HEK293 (cell line): ENCODE measurements at regions not wholly inside any gene's neighbourhood (a gene's known extent, or its start where the extent isn't known, plus 50 kb on each side); places are given as distances from the start of the nearest gene placed in this dataset.

ENCODE experiments used
- CTCF ChIA-PET: fragments of 350-600 bp; formaldehyde crosslinking; extraction: SDS; loops from one replicate; lab custom pipeline; 2021; ENCODE audit warnings: antibody characterized with exemption; lab: Yijun Ruan, JAX
- POLR2A ChIA-PET: fragments of 300-600 bp; formaldehyde crosslinking; extraction: SDS; loops from one replicate; lab custom pipeline; 2020; ENCODE audit warnings: antibody characterized with exemption, inconsistent platforms; lab: Yijun Ruan, JAX
- H3K27ac ChIP-seq: fragments of 200-500 bp; sonication (Bioruptor generic); 2 replicates; pipeline ENCODE4 v1.5.1; 2014; ENCODE audit warnings: low read depth, low read length, control low read depth, inconsistent platforms; ENCODE audit errors: extremely low read depth
- H3K36me3 ChIP-seq, 2 experiments: fragments of 200-500 bp in 1 of 2; sonication (Bioruptor generic) in 1 of 2; 1 replicate in 1 of 2; 2 replicates in 1 of 2; pipeline ENCODE4 v1.5.1; 2014 to 2017; ENCODE audit warnings: inconsistent platforms in 2 of 2, low read length in 2 of 2; ENCODE audit not compliant: control insufficient read depth in 2 of 2, insufficient read depth in 1 of 2
- H3K4me1 ChIP-seq: fragments of 200-500 bp; sonication (Bioruptor generic); 2 replicates; pipeline ENCODE4 v1.5.1; 2014; ENCODE audit warnings: mild to moderate bottlenecking, low read length, inconsistent platforms; ENCODE audit not compliant: control insufficient read depth, insufficient read depth
- H3K4me3 ChIP-seq: 2 replicates; pipeline ENCODE4 v1.5.1; 2011; ENCODE audit warnings: low read depth, mild to moderate bottlenecking, control low read depth, low read length, moderate library complexity
- H3K9me3 ChIP-seq: fragments of 200-500 bp; sonication (Bioruptor generic); 2 replicates; pipeline ENCODE4 v1.5.1; 2014; ENCODE audit warnings: low read depth, low read length, inconsistent platforms; ENCODE audit not compliant: control insufficient read depth, insufficient read depth
- BCL6B ChIP-seq: fragments of 450-650 bp; formaldehyde crosslinking; IDR thresholded peaks from 2 replicates; pipeline ENCODE4 v1.5.1; 2017; ENCODE audit warnings: missing biosample characterization, missing genetic modification characterization
- EGR2 ChIP-seq: fragments of 450-650 bp; formaldehyde crosslinking; IDR thresholded peaks from 2 replicates; pipeline ENCODE4 v1.5.1; 2016; ENCODE audit warnings: low read depth, missing biosample characterization, missing genetic modification characterization
- KLF9 ChIP-seq: fragments of 450-650 bp; formaldehyde crosslinking; IDR thresholded peaks from 2 replicates; pipeline ENCODE4 v1.5.1; 2016; ENCODE audit warnings: missing biosample characterization, missing genetic modification characterization, low read depth
- PBX3 ChIP-seq: sonication (generic); formaldehyde crosslinking; IDR thresholded peaks from 2 replicates; pipeline ENCODE4 v1.8.1; 2022; ENCODE audit warnings: mild to moderate bottlenecking, moderate library complexity, missing genetic modification reagents
- SALL2 ChIP-seq: fragments of 450-650 bp; formaldehyde crosslinking; IDR thresholded peaks from 2 replicates; pipeline ENCODE4 v1.5.0; 2017; ENCODE audit warnings: missing biosample characterization, mild to moderate bottlenecking, missing genetic modification characterization, borderline replicate concordance
- SCRT1 ChIP-seq: fragments of 450-650 bp; formaldehyde crosslinking; IDR thresholded peaks from 2 replicates; pipeline ENCODE4 v1.5.1; 2016; ENCODE audit warnings: missing biosample characterization, missing genetic modification characterization, borderline replicate concordance
- TRIM28 ChIP-seq: IDR thresholded peaks from 2 replicates; pipeline ENCODE4 v1.6.1; 2011; ENCODE audit warnings: low read length, control low read depth, borderline replicate concordance
- YY1 ChIP-seq: fragments of 450-650 bp; formaldehyde crosslinking; IDR thresholded peaks from 2 replicates; pipeline ENCODE4 v1.5.1; 2018; ENCODE audit warnings: missing biosample characterization, missing genetic modification characterization
- ZBTB17 ChIP-seq: fragments of 450-650 bp; formaldehyde crosslinking; IDR thresholded peaks from 2 replicates; pipeline ENCODE4 v1.5.1; 2016; ENCODE audit warnings: missing biosample characterization, missing genetic modification characterization
- ZBTB44 ChIP-seq: fragments of 450-650 bp; IDR thresholded peaks from 2 replicates; pipeline ENCODE4 v1.5.1; 2018; ENCODE audit warnings: missing biosample characterization, mild to moderate bottlenecking, missing genetic modification characterization
- ZBTB49 ChIP-seq: fragments of 450-650 bp; formaldehyde crosslinking; IDR thresholded peaks from 2 replicates; pipeline ENCODE4 v1.5.1; 2016; ENCODE audit warnings: missing biosample characterization, missing genetic modification characterization, low read depth
- ZNF112 ChIP-seq: fragments of 450-650 bp; formaldehyde crosslinking; IDR thresholded peaks from 2 replicates; pipeline ENCODE4 v1.5.0; 2017; ENCODE audit warnings: missing biosample characterization, missing genetic modification characterization
- ZNF121 ChIP-seq: fragments of 450-650 bp; formaldehyde crosslinking; IDR thresholded peaks from 2 replicates; pipeline ENCODE4 v1.5.1; 2016; ENCODE audit warnings: missing biosample characterization, missing genetic modification characterization
- ZNF148 ChIP-seq: fragments of 450-650 bp; formaldehyde crosslinking; IDR thresholded peaks from 2 replicates; pipeline ENCODE4 v1.5.0; 2017; ENCODE audit warnings: missing biosample characterization, missing genetic modification characterization, borderline replicate concordance
- ZNF174 ChIP-seq: fragments of 450-650 bp; formaldehyde crosslinking; IDR thresholded peaks from 2 replicates; pipeline ENCODE4 v1.5.0; 2017; ENCODE audit warnings: missing biosample characterization, mild to moderate bottlenecking, missing genetic modification characterization
- ZNF292 ChIP-seq: fragments of 450-650 bp; formaldehyde crosslinking; IDR thresholded peaks from 2 replicates; pipeline ENCODE4 v1.5.1; 2016; ENCODE audit warnings: low read depth, missing biosample characterization, missing genetic modification characterization, borderline replicate concordance
- ZNF350 ChIP-seq: fragments of 450-650 bp; formaldehyde crosslinking; IDR thresholded peaks from 2 replicates; pipeline ENCODE4 v1.5.0; 2017; ENCODE audit warnings: missing biosample characterization, mild to moderate bottlenecking, missing genetic modification characterization
- ZNF391 ChIP-seq: fragments of 450-650 bp; formaldehyde crosslinking; IDR thresholded peaks from 2 replicates; pipeline ENCODE4 v1.5.1; 2016; ENCODE audit warnings: low read depth, missing biosample characterization, missing genetic modification characterization, borderline replicate concordance
- ZNF394 ChIP-seq: fragments of 450-650 bp; formaldehyde crosslinking; IDR thresholded peaks from 2 replicates; pipeline ENCODE4 v1.5.1; 2016; ENCODE audit warnings: missing biosample characterization, missing genetic modification characterization, mild to moderate bottlenecking, moderate library complexity, borderline replicate concordance
- ZNF580 ChIP-seq: fragments of 450-650 bp; formaldehyde crosslinking; IDR thresholded peaks from 2 replicates; pipeline ENCODE4 v1.5.1; 2016; ENCODE audit warnings: missing biosample characterization, missing genetic modification characterization
- ZNF707 ChIP-seq: fragments of 450-650 bp; formaldehyde crosslinking; IDR thresholded peaks from 2 replicates; pipeline ENCODE4 v1.5.1; 2016; ENCODE audit warnings: missing biosample characterization, missing genetic modification characterization
- ZNF792 ChIP-seq: fragments of 450-650 bp; formaldehyde crosslinking; IDR thresholded peaks from 2 replicates; pipeline ENCODE4 v1.5.1; 2016; ENCODE audit warnings: missing biosample characterization, missing genetic modification characterization
- ZSCAN16 ChIP-seq: fragments of 450-650 bp; formaldehyde crosslinking; IDR thresholded peaks from 2 replicates; pipeline ENCODE4 v1.5.1; 2016; ENCODE audit warnings: missing biosample characterization, missing genetic modification characterization

- H3K4me3 ChIP-seq, result no peak overlapping the region
- TF ChIP-seq BCL6B (no peak), ZNF350 (tag by site-specific recombination) (no peak), ZNF707 (no peak), ZNF391 (tag by site-specific recombination) (no peak), YY1 (tag by site-specific recombination) (no peak), ZSCAN16 (tag by site-specific recombination) (no peak), ZNF148 (tag by site-specific recombination) (no peak), ZBTB44 (no peak), PBX3 (CRISPR knock-in tag) (no peak), ZNF112 (tag by site-specific recombination) (no peak), KLF9 (no peak), SALL2 (tag by site-specific recombination) (no peak), ZBTB17 (tag by site-specific recombination) (no peak), ZNF580 (tag by site-specific recombination) (no peak), ZNF792 (tag by site-specific recombination) (no peak), ZNF174 (tag by site-specific recombination) (no peak), SCRT1 (tag by site-specific recombination) (no peak)
- H3K27ac ChIP-seq, result no peak overlapping the region
- no peaks in the 10 kb centered on the region for H3K9me3 ChIP-seq
- H3K36me3 ChIP-seq, result peaks cover 0 to 24% of the 10 kb centered on the region in 2 experiments; a peak in 1 of 3 replicates
- ChIA-PET POLR2A (interaction anchor here (0.7 kb wide), 1 partner anchor 15 kb away, joined by 5 read pairs; no protein-coding TSS in a partner anchor), CTCF (no interaction called here)
- H3K4me1 ChIP-seq, result no peaks in the 10 kb centered on the region
Observed at GRCh38 chr14:71675126-71675899, 256.9 kb upstream of the RGS6 start.

- no peaks in the 10 kb centered on the region for H3K4me1 ChIP-seq
- H3K27ac ChIP-seq, result no peak overlapping the region
- no peak overlapping the region for H3K4me3 ChIP-seq
- ChIA-PET CTCF (no interaction called here), POLR2A (no interaction called here)
- no peaks in the 10 kb centered on the region for H3K9me3 ChIP-seq
- H3K36me3 ChIP-seq, result peaks cover 0 to 23% of the 10 kb centered on the region in 2 experiments; a peak in 1 of 3 replicates
- TF ChIP-seq ZNF350 (tag by site-specific recombination), result no peak
- TF ChIP-seq ZNF292 (tag by site-specific recombination), result no peak
- TF ChIP-seq ZBTB49 (tag by site-specific recombination), result no peak
- TF ChIP-seq EGR2 (tag by site-specific recombination), result no peak
- TF ChIP-seq TRIM28, result no peak
- no peak for TF ChIP-seq ZNF394 (tag by site-specific recombination)
- TF ChIP-seq ZNF121, result no peak
Observed at GRCh38 chr14:71675900-71676287, 256.3 kb upstream of the RGS6 start.
